Fibroblast of lung (primary cell): ENCODE measurements at regions not wholly inside any gene's neighbourhood (a gene's known extent, or its start where the extent isn't known, plus 50 kb on each side); places are given as distances from the start of the nearest gene placed in this dataset.

Experiments used
- CTCF ChIP-seq, 2 donors: IDR thresholded peaks in 1 of 2; conservative IDR thresholded peaks in 1 of 2; 1 replicate in 1 of 2; 2 replicates in 1 of 2; pipeline ENCODE4 v1.5.1; 2011 to 2012; ENCODE audit warnings: low read length in 2 of 2, control low read depth in 1 of 2, inconsistent platforms in 1 of 2, low read depth in 1 of 2, mild to moderate bottlenecking in 1 of 2
- EZH2 ChIP-seq: IDR thresholded peaks from 2 replicates; pipeline ENCODE4 v1.5.1; 2012; ENCODE audit warnings: low read length, control low read depth, mild to moderate bottlenecking; ENCODE audit errors: missing control alignments

- TF ChIP-seq CTCF (conservative IDR thresholded peaks at IDR 0.05 in 1 of 2, IDR thresholded peaks at IDR 0.05 in 1 of 2; ENCODE audit: low read depth in 1 of 2, low read length in 2 of 2) (no peak), EZH2 (no peak)
Observed at GRCh38 chr4:54359919-54360650, 131.0 kb downstream of the PDGFRA start.
